IMR-90 (cell line): ENCODE measurements at regions not wholly inside any gene's neighbourhood (a gene's known extent, or its start where the extent isn't known, plus 50 kb on each side); places are given as distances from the start of the nearest gene placed in this dataset.
"Not testable (repeated sequence)": the region's sequence is repeated elsewhere in the genome, so short reads cannot be mapped to it uniquely, and the experiment has no call there.

Source experiments
- BHLHE40 ChIP-seq: fragments of 150-350 bp; IDR thresholded peaks from 2 replicates; pipeline ENCODE4 v1.6.1; 2016; ENCODE audit warnings: mild to moderate bottlenecking, low read depth, low read length
- CHD1 ChIP-seq: IDR thresholded peaks from 2 replicates; pipeline ENCODE4 v1.6.1; 2012; ENCODE audit warnings: low read depth, low read length, improper control_type of control experiment
- MAFK ChIP-seq: IDR thresholded peaks from 2 replicates; pipeline ENCODE4 v1.6.1; 2012; ENCODE audit warnings: low read depth, low read length, improper control_type of control experiment
- MXI1 ChIP-seq: IDR thresholded peaks from 2 replicates; pipeline ENCODE4 v1.6.1; 2012; ENCODE audit warnings: low read depth, mild to moderate bottlenecking, low read length, moderate library complexity, borderline replicate concordance
- POLR2A ChIP-seq: IDR thresholded peaks from 2 replicates; pipeline ENCODE4 v1.6.1; 2012; ENCODE audit warnings: mild to moderate bottlenecking, low read depth, low read length
- RAD21 ChIP-seq: IDR thresholded peaks from 2 replicates; pipeline ENCODE4 v1.6.1; 2012; ENCODE audit warnings: low read length, improper control_type of control experiment
- RCOR1 ChIP-seq: IDR thresholded peaks from 2 replicates; pipeline ENCODE4 v1.6.1; 2012; ENCODE audit warnings: mild to moderate bottlenecking, low read length, improper control_type of control experiment; ENCODE audit not compliant: insufficient replicate concordance
- RFX5 ChIP-seq: IDR thresholded peaks from 2 replicates; pipeline ENCODE4 v1.8.0; 2012; ENCODE audit warnings: low read depth, mild to moderate bottlenecking, low read length, moderate library complexity
- SMC3 ChIP-seq: fragments of 150-350 bp; IDR thresholded peaks from 2 replicates; pipeline ENCODE4 v1.6.1; 2016; ENCODE audit warnings: low read depth, mild to moderate bottlenecking, antibody characterized with exemption, low read length, moderate library complexity
- TF ChIP-seq, protein P1 (sequence below): conservative IDR thresholded peaks from 2 replicates; pipeline ENCODE4 v1.5.1; 2012; ENCODE audit warnings: mild to moderate bottlenecking, low read depth, low read length, improper control_type of control experiment
- TF ChIP-seq, protein P2 (sequence below): fragments of 150-350 bp; IDR thresholded peaks from 2 replicates; pipeline ENCODE4 v1.6.1; 2017; ENCODE audit warnings: mild to moderate bottlenecking, antibody characterized with exemption, low read length, low read depth

DNA sequence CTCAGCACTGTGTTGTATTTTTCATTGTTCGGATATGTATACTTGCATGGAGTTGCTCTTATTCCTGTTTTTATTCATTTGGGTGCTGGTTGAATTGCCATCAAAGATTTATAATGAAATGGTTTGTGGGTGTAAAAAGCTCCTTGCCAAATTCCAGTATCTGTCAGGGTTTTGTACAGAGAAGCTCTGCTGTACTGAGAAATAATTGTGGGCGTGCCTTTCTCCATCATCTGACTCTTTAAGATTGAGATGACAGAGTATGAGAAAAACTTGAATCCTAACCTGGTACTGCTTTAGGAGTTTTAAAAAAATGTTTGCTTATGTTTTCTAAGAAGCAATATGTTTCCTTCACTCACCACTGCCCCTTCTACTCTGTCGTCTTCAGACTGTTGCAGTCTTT, 58.7 kb upstream of the GARIN1A start:
- not testable (repeated sequence) for TF ChIP-seq POLR2A, SMC3, RAD21, CHD1, BHLHE40, RCOR1, MXI1, RFX5, MAFK
- TF ChIP-seq, protein P1, sequence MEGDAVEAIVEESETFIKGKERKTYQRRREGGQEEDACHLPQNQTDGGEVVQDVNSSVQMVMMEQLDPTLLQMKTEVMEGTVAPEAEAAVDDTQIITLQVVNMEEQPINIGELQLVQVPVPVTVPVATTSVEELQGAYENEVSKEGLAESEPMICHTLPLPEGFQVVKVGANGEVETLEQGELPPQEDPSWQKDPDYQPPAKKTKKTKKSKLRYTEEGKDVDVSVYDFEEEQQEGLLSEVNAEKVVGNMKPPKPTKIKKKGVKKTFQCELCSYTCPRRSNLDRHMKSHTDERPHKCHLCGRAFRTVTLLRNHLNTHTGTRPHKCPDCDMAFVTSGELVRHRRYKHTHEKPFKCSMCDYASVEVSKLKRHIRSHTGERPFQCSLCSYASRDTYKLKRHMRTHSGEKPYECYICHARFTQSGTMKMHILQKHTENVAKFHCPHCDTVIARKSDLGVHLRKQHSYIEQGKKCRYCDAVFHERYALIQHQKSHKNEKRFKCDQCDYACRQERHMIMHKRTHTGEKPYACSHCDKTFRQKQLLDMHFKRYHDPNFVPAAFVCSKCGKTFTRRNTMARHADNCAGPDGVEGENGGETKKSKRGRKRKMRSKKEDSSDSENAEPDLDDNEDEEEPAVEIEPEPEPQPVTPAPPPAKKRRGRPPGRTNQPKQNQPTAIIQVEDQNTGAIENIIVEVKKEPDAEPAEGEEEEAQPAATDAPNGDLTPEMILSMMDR, result not testable (repeated sequence)
- TF ChIP-seq, protein P2, sequence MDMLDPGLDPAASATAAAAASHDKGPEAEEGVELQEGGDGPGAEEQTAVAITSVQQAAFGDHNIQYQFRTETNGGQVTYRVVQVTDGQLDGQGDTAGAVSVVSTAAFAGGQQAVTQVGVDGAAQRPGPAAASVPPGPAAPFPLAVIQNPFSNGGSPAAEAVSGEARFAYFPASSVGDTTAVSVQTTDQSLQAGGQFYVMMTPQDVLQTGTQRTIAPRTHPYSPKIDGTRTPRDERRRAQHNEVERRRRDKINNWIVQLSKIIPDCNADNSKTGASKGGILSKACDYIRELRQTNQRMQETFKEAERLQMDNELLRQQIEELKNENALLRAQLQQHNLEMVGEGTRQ, result not testable (repeated sequence)
